ENCODE measurements at regions not wholly inside any gene's neighbourhood (a gene's known extent, or its start where the extent isn't known, plus 50 kb on each side); places are given as distances from the start of the nearest gene placed in this dataset.

DNA sequence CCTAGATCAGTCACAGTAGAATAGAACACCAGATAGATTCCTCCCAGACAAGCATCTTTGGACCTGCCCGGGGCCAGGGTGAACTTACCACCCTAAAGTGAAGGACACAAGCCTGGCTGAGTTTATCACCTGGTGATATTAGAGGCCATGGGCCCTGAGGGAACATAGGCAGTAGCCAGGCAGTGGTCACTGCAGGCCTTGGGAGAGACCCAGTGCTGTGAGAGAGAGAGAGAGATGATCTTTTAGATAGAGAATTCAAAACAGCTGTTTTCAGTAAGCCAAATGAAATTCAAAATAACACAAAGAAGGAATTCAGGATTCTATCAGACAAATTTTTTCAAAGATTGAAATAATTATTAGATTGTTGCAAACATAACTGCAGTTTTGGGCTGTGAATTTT, 1679.9 kb downstream of the EFNB2 start:
- no peak for DNase-seq (ENCODE audit: low read depth in 3 of 3)

DNA sequence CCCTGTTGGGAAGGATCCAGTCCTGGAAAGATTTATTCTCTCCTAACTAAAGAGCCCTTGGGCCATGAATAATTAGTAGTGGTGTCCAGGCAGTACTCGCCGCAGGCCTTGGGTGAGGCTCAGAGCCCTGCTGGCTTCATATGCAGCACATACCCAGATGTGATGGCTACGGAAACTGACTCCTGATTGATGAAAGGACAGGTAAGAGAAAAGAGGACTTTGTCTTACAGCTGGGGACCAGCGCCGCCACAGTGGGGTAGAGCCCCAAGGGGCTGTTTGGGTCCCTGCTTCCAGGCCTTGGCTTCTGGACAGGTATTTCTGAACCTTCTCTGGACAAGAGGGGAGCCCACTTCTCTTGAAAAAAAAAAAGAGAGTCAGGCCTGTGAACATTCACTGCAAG, 1680.8 kb downstream of the EFNB2 start:
- no peak for DNase-seq (ENCODE audit: low read depth in 3 of 3)

DNA sequence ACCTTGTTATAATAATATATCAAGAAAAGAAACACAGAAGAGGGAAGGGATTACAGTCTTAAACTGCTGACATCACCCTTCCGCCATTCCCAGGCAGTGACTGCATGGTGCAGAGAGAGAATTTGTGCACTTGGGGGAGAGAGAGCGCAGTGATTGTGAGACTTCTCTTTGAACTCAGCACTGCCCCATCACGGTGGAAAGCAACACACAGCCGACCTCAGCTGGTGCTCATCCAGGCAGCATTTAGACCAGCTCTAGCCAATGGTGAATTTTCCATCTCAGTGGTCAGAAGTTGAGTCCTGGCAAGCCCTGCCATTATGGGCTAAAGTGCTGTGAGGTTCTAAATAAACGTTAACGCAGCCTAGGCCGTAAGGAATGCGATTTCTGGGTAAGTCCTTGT, 1681.5 kb downstream of the EFNB2 start:
- DNase-seq (ENCODE audit: low read depth in 3 of 3): no peak

DNA sequence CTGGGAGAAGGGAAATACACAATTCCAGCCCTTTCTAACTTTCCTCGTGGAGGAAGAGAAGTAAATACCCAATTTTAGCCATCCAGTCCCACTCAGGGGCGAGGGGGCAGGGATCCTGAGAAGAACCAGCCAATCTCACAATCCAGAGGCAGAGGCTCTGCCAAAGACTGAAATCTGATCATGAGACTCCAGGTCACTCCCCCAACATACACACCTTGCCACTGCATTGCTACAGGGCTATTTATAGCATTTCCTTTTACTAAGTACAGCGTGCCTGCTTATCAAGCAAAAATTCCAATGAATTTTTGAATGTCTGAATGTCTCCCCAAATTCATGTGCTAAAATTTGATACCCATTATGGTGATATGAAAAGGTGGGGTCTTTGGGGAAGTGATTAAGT, 1687.5 kb downstream of the EFNB2 start:
- no peak for DNase-seq (ENCODE audit: low read depth in 3 of 3)

DNA sequence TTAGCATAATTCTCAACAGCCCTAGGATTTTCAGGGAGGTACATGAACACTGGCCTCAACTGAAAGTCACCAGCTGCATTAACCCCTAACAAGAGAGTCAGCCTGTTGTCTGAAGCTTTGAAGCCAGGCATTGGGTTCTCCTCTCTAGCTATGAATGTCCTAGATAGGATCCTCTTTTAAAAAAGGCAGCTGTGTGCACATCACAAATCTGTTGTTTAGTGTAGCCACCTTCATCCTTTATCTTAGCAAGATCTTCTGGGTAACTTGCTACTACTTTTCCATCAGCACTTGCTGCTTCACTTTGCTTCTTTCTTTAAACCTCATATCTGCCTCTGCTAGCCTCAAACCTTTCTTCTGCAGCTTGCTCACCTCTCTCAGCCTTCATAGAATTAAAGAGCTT, 1692.1 kb downstream of the EFNB2 start:
- no peak for DNase-seq (ENCODE audit: low read depth in 3 of 3)

DNA sequence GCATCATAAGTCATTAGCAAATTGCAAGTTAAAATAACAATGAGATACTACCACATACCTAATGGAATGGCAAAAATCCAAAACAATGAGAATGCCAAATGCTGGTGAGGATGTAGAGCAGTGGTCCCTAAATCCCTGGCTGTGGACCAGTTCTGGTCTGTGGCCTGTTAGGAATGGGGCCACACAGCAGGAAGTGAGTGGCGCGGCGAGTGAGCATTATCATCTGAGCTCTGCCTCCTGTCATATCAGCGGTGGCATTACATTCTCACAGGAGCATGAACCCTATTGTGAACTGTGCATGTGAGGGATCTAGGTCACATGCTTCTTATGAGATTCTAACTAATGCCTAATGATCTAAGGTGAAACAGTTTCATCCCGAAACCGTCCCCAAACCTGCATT, 1694.4 kb downstream of the EFNB2 start:
- DNase-seq (ENCODE audit: low read depth in 3 of 3): no peak

DNA sequence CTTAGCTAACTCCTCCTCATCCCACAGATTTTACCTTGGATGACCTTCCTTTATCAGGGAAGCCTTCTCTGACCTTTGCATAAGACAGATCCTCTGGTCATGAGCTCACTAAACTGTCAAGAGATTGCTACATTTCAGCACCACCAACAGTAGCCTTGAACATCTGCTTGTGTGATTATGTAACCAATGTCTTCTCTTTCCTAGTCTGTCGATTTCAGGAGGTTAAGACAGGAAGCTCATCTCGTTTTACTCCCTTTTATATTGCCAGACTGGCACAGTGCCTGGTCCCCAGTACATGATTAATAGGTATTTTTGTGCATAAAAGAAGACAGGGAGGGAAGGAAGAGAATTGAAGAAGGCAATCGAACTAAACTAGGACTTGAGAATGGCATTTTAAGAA, 1697.7 kb downstream of the EFNB2 start:
- no peak for DNase-seq (ENCODE audit: low read depth in 3 of 3)

DNA sequence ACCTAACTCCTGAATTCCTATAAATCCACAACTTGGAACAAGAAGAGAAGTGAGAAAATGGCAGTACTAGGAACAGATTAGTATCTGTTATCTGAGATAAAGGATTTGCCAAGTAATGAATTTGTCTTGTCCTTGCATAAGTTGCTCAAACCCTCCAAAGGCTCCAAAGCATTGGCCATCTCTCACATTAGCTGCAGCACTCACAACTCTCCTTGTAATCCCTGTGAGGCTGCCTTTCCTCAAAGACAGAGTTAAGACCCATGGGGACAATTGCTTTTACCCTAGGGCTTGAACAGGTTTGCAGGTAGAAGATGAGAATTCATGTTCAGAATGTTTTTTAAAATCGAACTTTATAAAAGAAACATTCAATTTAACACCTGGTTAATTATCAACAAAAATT, 1702.2 kb downstream of the EFNB2 start:
- DNase-seq (ENCODE audit: low read depth in 3 of 3): no peak

DNA sequence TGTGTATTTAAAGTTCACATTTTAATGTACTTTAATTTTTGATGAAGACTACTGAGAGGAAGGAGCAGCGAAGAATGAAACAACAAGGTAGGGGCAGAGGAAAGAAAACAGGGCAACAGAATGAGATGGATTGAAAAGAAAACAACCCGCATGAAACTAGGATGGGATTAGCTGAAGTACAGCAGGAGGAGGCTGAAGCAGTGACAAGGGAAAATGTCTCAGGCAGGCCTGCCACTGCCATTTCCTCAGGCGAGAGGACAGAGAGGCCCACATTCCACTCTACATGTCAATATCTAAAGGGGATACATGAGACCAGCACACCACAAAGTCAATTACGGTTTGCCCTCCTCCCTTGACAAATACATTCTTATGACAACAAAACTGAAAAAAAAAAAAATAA, 1703.2 kb downstream of the EFNB2 start:
- no peak for DNase-seq (ENCODE audit: low read depth in 3 of 3)

DNA sequence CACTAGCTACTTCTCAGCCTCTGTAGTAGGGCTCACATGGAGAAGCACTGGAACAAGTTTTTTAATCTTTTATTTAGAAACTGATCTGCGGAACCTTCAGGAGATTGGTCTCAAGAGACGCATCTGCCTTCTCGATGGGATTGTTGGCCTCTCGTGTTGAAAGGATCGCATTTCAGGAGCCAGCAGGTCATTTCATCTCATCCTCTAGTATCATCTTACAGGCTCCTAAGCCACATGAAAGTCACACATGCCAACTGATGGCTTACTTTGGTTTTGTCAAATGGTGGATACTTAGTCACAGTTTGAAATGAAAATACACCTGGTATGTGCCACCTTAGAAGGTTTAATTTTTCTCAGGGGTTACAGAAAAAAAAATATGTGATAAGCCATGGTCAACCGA, 1703.6 kb downstream of the EFNB2 start:
- no peak for DNase-seq (ENCODE audit: low read depth in 3 of 3)

DNA sequence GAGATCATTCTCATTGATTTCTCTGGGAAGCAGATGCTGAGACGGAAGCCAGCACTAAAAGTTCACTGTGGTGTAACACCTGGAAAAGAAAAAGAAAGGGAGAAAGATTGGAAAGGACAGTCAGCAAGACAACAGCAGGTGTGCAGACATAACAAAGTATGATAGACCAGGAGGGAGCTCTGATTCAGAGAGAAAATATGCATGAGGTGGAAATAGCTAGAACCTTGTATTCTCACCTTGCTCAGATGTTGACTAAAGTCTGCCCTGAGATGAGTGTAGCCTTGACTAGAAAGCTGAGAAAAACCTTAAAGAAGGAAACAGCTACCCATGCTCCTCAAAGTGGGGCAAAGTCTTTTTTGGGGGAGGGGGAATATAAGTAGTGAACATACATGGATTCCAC, 1711.8 kb downstream of the EFNB2 start:
- DNase-seq (ENCODE audit: low read depth in 3 of 3): no peak

DNA sequence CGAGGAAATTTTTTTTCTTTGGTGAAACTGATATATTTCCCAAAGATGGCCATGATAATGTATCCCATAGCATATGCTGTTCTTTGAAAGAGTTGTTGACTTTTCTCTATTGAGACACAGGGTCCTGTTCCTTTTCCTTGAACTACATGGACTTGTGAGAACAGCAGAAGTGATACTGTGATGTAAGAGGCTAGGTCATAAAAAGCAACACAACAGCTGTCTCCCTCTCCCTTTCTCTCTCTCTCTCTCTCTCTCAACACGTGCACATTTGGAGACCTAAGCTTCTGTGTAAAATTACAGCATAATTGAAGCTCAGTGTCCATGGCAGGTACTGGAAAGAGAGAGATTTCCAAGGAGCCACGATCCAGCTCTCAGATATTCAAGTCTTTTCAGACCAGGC, 1712.4 kb downstream of the EFNB2 start:
- DNase-seq (ENCODE audit: low read depth in 3 of 3): no peak

DNA sequence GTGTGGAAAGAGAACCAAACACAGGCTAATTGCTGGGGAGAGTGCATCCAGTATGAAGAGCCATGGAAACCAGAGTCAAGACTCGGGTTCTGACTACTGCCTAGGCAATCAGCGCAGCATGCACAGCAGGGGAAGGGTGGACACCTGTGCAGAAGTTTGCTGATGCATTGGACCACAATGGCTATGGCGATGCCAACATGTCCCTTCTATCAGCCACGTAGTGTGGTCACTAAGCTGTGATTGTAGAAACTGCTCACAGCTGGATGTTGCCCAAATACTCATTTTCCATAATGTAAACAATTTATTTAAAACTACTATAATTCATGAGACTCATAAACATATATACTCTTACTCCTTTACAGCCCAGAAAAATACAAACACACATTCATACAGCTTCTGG, 1718.2 kb downstream of the EFNB2 start:
- DNase-seq (ENCODE audit: low read depth in 3 of 3): no peak

DNA sequence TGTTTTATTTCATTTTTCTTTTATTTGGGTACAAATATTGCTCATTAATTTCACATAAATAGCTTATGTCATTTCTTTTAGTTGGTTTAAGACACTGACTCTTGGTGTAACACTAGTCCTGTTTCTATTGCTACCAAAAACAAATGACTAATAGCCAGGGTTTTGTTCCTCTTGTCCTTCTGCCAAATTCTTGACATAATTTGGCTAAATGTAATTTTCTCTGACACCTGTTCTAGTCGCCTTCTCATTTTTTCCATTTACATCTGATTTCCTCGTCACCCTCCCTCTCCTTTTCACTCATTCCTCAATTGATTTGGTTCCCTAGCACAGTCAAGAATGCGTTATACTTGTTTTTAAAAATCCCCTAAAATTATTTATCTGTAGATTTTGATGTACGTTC, 1718.7 kb downstream of the EFNB2 start:
- no peak for DNase-seq (ENCODE audit: low read depth in 3 of 3)

DNA sequence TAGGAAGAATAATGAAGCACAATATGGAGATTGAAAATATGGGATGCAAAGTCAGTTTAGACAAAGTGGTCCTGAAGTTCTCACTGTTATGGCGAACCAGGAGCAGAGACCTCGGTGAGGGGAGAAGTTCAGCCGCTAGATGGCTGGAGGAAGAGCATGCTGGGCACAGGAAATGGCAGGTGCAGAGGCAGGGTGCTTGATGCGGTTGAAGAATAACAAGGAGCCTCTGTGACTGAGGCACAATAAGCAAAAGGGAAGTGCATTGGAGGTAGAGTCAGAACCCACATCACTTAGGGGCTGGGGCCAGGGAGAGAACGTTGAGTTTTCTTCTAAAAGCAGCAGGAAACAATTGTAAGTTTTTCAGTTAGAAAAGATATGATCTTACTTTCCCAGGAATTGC, 1725.2 kb downstream of the EFNB2 start:
- DNase-seq (ENCODE audit: low read depth in 3 of 3): no peak

DNA sequence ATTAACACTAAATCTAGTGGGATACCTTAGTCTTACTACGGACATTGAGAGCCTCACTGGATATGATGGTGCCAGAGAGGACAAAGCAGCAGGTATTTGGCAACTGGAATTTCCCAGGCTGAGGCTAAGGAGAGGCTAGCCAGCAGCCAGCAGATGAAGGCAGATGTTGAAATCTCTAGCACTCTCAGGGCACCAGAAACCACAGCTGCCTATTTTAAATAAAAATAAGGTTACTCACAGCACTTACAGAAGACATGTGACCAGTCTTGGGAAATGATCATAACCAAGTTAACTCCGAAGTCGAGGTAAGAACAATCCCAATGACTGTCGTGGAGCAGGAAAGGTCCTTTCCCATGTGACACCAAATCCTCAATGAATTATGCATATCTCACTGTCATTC, 1726.0 kb downstream of the EFNB2 start:
- DNase-seq (ENCODE audit: low read depth in 3 of 3): no peak

DNA sequence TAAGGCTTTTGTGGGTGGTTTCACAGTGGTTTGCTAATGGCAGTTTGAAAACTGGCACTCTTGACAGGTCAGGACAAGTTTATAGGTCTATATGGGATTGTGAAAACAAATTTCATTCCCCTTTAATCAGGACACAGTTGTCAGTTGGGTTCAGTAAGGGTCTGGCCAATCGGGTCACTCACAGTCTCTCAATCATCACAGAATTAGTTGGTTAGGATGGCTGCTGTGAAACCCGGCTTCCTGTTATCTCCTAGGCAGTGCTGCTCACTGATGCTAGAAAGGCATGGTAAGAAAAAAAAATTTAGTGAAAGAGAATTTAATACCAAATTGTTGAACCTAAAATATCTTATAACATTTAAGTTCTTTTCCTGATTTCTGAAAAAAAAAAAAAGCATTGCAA, 1730.1 kb downstream of the EFNB2 start:
- no peak for DNase-seq (ENCODE audit: low read depth in 3 of 3)

DNA sequence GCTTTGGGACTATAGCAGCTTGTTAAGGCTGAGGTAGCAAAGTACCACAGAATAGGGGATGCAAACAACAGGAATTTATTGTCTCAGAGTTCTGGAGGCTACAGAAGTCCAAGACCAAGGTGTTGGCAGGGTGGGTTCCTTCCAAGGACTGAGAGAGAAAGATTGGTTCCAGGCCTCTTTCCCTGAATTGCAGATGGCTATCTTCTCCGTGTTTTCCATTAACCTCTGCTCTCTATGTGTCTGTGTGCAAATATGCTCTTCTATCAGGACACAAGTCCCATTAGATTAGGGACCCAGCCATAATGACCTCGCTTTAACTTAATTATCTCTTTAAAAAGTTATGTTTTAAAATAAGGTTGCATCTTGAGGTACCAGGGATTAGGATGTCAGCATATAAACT, 1732.9 kb upstream of the SLC10A2 start:
- DNase-seq (ENCODE audit: low read depth in 3 of 3): no peak

DNA sequence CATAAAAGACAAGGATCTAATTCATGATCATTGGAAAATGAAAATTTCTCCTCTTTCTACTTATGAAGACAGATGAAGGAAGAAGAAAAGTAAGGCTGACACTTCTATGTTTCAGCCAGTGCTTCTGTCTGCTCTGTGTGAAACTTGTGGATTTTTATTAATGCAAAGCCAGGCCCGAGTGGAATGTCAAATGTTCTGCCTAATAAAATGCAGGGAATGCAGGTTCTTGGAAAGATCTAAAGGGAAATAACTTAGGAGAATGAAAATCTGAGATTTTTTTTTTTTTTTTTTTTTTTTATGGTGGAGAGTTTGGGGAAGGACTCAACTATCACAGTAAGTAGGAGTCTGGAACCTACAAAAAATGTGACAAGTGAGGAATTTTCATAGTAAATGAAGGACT, 1732.3 kb upstream of the SLC10A2 start:
- no peak for DNase-seq (ENCODE audit: low read depth in 3 of 3)

DNA sequence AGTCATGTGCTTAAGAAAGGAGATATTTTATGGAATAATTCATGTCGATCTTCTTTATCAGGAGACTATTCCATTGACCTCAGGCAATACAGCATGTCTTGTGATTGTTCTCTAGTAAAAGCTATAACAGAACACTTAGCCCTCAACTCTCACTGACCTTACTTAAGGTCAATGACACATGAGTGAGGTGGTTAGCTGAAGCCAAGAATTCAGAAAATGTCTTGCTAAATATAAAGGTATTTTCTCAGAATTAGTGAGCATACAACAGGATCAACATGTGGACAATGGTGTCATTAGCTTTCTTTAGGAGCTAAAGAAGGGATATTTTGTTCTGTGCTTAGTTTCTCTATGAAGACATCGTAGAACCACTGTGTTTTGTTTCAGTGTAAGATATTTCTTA, 1730.4 kb upstream of the SLC10A2 start:
- DNase-seq (ENCODE audit: low read depth in 3 of 3): no peak

DNA sequence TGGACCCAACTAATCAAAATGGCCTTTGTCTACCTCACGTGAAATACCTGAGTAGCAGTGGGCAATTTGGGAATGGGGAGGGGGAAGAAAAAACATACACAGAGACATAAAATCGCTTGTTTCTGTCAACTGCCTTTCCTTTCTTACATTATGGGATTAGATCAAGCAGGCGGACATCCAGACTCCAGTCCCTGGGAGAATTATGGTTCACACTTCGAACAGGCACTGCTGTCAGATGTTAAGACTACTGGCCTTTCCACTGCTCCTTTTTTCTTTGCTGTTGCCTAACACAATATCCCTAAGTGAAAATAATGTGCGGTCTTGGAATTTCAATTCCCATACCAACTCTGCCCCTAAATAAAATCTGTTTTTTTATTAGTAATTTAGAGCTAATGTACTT, 1719.7 kb upstream of the SLC10A2 start:
- DNase-seq (ENCODE audit: low read depth in 3 of 3): no peak

DNA sequence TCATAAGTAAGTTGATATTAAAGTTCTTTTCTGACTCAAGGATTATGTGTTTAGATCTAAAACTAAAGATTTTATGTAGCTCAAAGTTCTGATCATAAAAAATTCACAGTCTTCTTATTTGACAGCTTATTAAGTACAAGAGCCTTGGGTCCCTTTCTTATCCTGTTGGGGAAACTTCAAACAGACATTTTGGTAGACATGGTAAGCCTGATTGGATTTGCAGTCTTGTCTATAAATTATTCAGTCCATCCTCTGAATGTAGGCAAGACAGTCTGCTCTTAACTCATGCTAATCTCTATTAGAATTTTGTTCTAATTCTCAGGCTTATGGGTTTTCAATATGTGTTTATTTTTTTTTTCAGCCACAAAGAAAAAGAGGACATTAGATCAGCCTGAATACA, 1718.7 kb upstream of the SLC10A2 start:
- no peak for DNase-seq (ENCODE audit: low read depth in 3 of 3)

DNA sequence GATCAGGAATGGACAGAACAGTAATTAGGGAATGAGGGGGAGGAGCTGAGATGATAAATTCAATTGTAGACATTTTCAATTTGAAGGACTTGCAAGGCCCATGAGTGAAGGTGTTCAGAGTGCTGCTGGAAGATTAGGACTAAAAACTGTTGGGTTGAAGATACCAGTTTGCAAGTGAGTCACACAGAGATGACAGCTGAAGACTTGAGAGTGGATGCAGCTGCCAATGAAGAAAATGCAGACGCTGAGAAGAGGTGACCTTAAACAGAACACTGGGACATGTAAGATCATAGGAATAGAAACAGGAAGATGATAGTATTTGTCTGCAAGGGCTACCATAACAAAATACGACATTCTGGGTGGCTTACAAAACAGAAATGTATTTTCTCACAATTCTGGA, 1716.5 kb upstream of the SLC10A2 start:
- DNase-seq (ENCODE audit: low read depth in 3 of 3): no peak

DNA sequence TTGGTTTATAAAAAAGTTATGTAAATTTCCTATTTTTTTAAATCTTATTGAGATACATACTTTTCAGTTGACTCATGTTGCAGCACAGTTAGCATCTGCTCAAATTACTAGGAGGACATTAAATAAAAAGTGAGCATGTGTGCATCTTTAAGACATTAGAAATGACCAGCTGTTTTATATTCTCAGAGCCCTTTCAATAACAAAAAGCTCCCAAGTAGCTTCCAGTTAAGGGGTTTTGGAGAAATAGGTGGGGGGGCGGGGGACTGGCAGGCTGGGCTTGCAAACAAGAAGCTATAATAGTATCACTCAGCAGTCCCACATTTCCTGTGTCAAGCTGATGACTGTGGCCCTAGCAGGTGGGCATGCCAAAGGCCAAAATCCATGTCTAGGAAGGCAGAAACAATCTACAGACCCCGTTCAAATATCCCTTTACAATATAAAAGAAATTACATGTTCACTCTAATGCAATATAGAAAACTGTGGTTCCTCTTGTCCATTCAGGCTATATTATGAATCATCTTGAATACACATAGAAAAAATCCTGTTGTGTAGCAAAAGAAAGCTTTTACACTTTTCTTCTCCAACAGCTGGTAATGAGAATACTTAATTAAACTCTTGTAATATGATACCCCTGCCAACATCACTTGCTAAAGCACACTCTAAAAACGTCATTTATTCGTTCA, 1713.2 kb upstream of the SLC10A2 start:
- no peak for DNase-seq (ENCODE audit: low read depth in 3 of 3)

DNA sequence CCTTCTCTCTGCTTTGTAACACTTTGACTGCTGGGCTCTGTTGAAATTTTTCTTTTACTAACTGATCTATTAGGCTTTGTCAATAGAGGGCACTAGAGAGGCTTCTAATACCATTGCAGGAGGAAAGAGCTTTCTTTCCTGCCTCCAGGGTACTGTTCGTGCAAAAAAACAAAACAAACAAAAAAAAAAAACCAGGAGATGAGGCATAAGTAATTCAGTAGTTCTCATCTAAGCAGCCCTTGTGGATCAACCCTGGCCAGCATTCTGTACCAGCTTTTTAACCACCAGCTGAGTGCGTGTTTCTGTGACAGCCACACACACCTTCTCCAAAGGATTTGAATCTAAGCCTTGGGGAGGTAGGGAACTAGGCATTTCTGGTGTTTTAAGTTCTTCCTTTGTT, 1707.6 kb upstream of the SLC10A2 start:
- no peak for DNase-seq (ENCODE audit: low read depth in 3 of 3)

Data from stimulated activated CD4-positive, alpha-beta T cell treated with anti-CD3 and anti-CD28 coated beads, TNF-alpha, amount 100 ng/mL, for 48 hours (primary cell).